ENCODE measurements at regions not wholly inside any gene's neighbourhood (a gene's known extent, or its start where the extent isn't known, plus 50 kb on each side); places are given as distances from the start of the nearest gene placed in this dataset.

- no peak overlapping the region for H3K4ac ChIP-seq (replicated peaks; ENCODE audit: insufficient read length, low read depth, low read length)
- H2BK12ac ChIP-seq (ENCODE audit: low read depth, low read length), result no peak overlapping the region
- no peaks in the 10 kb centered on the region for H4K20me1 ChIP-seq (replicated peaks in 1 of 2; ENCODE audit: control insufficient read depth in 1 of 2, insufficient read depth in 2 of 2, low read length in 2 of 2)
- H3K27ac ChIP-seq (ENCODE audit: low read depth, low read length), result no peak overlapping the region
- POLR2A ChIA-PET (ENCODE audit: partially characterized antibody), result interaction anchor here (1.3 kb wide), 1 partner anchor 16 kb away, joined by 3 read pairs; no protein-coding TSS in a partner anchor
- H3K18ac ChIP-seq (ENCODE audit: extremely low read depth, low read length), result peak overlapping the region; percentile 24; the same call in 1 of the 2 replicates
- H3K4me3 ChIP-seq (ENCODE audit: extremely low read depth in 1 of 4, insufficient read depth in 2 of 4, low read depth in 3 of 4, low read length in 4 of 4), result no peak overlapping the region
- H3K4me1 ChIP-seq (replicated peaks in 1 of 4; ENCODE audit: control insufficient read depth in 3 of 4, insufficient read depth in 4 of 4, low read length in 3 of 4), result peaks cover 0 to 5% (median under 1%) of the 10 kb centered on the region in 4 experiments; a peak in 2 of 7 replicates
- H2BK15ac ChIP-seq (ENCODE audit: low read length), result no peak overlapping the region
- CTCF ChIA-PET (ENCODE audit: partially characterized antibody), result interaction anchor here (1.0 to 2.1 kb wide), 8 partner anchors 19 to 200 kb away, joined by 3 to 7 read pairs (median 4); no protein-coding TSS in a partner anchor
- H3K23ac ChIP-seq (ENCODE audit: insufficient read length), result no peak overlapping the region
- H3K79me2 ChIP-seq (ENCODE audit: control insufficient read depth in 1 of 2, insufficient read depth in 2 of 2, low read length in 2 of 2), result no peaks in the 10 kb centered on the region
- H3K23me2 ChIP-seq (ENCODE audit: low read depth, low read length), result no peaks in the 10 kb centered on the region
- WGBS, 2 experiments (ENCODE audit: extremely low coverage in 1 of 2, insufficient coverage in 1 of 2, insufficient read length in 1 of 2, insufficient replicate concordance in 2 of 2, low coverage in 1 of 2, low lambda C conversion rate in 2 of 2, missing lambda C conversion rate in 1 of 2), result 80% methylated on average over 5 of the region's 5 CpGs; no CpG with 5 or more reads in 1 of the 2 experiments
- no peaks in the 10 kb centered on the region for H3K79me1 ChIP-seq (ENCODE audit: low read depth, low read length)
- no peak overlapping the region for H2AK5ac ChIP-seq (ENCODE audit: low read depth, low read length)
- H3K56ac ChIP-seq (replicated peaks; ENCODE audit: insufficient read length, low read depth, low read length), result no peak overlapping the region
- TF ChIP-seq TAF1 (IDR thresholded peaks at IDR 0.05; ENCODE audit: low read depth, low read length) (no peak), NANOG (IDR thresholded peaks at IDR 0.05; ENCODE audit: insufficient read depth, low read depth, low read length, poor library complexity, severe bottlenecking) (no peak), FOSL1 (IDR thresholded peaks at IDR 0.05; ENCODE audit: insufficient read depth, low read depth, low read length) (no peak)
- H2BK120ac ChIP-seq (replicated peaks; ENCODE audit: low read depth, low read length), result no peak overlapping the region
- H3K9me3 ChIP-seq (ENCODE audit: insufficient read depth in 2 of 2, low read depth in 1 of 2, low read length in 1 of 2), result no peaks in the 10 kb centered on the region
- H4K8ac ChIP-seq (ENCODE audit: extremely low read depth, insufficient read depth, low read length), result no peak overlapping the region
- H2BK20ac ChIP-seq (ENCODE audit: low read length), result no peak overlapping the region
- no peak overlapping the region for H3K14ac ChIP-seq (ENCODE audit: insufficient read length)
- H4K5ac ChIP-seq (ENCODE audit: insufficient read length, low read depth, low read length), result no peak overlapping the region
- no peak overlapping the region for H3K9ac ChIP-seq (replicated peaks in 1 of 4; ENCODE audit: extremely low read depth in 1 of 4, low read depth in 3 of 4, low read length in 3 of 4)
- DNase-seq (ENCODE audit: low read depth in 1 of 2, low spot score in 2 of 2) (no peak), FAIRE-seq (no peak)
- no peak overlapping the region for H3K4me2 ChIP-seq (ENCODE audit: insufficient read depth in 1 of 2, low read depth in 2 of 2, low read length in 2 of 2)
- H3K27me3 ChIP-seq (replicated peaks in 1 of 4; ENCODE audit: control insufficient read depth in 3 of 4, extremely low read depth in 1 of 4, insufficient read depth in 3 of 4, low read length in 3 of 4), result no peaks in the 10 kb centered on the region
- H2AFZ ChIP-seq (ENCODE audit: low read length), result no peak overlapping the region
- H4K91ac ChIP-seq (replicated peaks; ENCODE audit: insufficient read length, low read length), result no peak overlapping the region
- H3K36me3 ChIP-seq (ENCODE audit: control insufficient read depth in 2 of 4, insufficient read depth in 4 of 4, low read length in 3 of 4), result no peaks in the 10 kb centered on the region
- no peak overlapping the region for H2BK5ac ChIP-seq (ENCODE audit: low read depth, low read length)
Measured at GRCh38 chr14:22412926-22413411, 176.1 kb downstream of the DAD1 start.
